ENCODE measurements at regions not wholly inside any gene's neighbourhood (a gene's known extent, or its start where the extent isn't known, plus 50 kb on each side); places are given as distances from the start of the nearest gene placed in this dataset.
A peak's percentile ranks its signal among the peaks of the same experiment; 100 is the strongest.

DNA sequence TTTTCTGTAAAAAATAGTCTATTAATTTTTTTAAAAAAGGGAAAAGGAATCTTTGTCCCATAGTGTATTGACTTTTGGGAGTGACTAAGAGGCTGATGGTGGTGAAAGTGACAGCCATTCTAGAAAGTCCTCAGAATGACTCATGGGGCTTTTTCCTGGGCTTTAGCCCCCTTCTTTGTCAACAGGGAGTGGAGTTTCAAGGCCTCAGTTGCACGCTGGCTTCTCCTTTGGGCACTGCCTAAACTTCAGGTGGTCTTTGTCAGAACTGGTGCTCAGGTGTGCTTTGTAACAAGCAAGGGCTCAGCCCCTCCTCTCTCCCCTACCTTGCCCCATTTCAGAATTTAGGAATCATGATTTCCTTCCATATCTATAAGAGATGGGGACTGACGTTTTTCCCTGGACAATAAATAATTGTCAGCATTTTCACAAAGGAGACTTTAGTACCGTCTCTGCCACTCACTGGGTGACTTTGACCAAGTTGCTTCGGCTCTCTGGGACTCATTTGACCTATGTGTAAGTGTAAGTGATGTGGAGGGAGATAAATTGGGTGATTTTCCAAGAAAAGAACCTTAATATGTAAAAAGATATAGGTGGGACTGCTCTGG is 61.2 kb upstream of the IGFBP2 start:
- no peak overlapping the region for H3K4me3 ChIP-seq
- no peak overlapping the region for H3K9ac ChIP-seq (ENCODE audit: insufficient read depth in 1 of 2, low read length in 2 of 2)
- DNase-seq (no peak), ATAC-seq (ENCODE audit: insufficient read depth, low FRiP score) (no peak)
- no peaks in the 10 kb centered on the region for H3K36me3 ChIP-seq (ENCODE audit: control insufficient read depth in 4 of 4, insufficient read depth in 4 of 4, low read length in 4 of 4)
- TF ChIP-seq, protein P1, sequence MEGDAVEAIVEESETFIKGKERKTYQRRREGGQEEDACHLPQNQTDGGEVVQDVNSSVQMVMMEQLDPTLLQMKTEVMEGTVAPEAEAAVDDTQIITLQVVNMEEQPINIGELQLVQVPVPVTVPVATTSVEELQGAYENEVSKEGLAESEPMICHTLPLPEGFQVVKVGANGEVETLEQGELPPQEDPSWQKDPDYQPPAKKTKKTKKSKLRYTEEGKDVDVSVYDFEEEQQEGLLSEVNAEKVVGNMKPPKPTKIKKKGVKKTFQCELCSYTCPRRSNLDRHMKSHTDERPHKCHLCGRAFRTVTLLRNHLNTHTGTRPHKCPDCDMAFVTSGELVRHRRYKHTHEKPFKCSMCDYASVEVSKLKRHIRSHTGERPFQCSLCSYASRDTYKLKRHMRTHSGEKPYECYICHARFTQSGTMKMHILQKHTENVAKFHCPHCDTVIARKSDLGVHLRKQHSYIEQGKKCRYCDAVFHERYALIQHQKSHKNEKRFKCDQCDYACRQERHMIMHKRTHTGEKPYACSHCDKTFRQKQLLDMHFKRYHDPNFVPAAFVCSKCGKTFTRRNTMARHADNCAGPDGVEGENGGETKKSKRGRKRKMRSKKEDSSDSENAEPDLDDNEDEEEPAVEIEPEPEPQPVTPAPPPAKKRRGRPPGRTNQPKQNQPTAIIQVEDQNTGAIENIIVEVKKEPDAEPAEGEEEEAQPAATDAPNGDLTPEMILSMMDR (IDR thresholded peaks at IDR 0.05; ENCODE audit: control extremely low read depth, extremely low read depth), result no peak
- no peaks in the 10 kb centered on the region for H3K27me3 ChIP-seq (ENCODE audit: control insufficient read depth in 3 of 3, insufficient read depth in 3 of 3, low read length in 2 of 3)
- 82 to 91% methylated on average over 4 of the region's 4 CpGs for WGBS, 2 donors
- H3K4me1 ChIP-seq (ENCODE audit: control insufficient read depth in 5 of 5, insufficient read depth in 5 of 5, low read length in 5 of 5), result peaks cover 0 to 15% (median 0%) of the 10 kb centered on the region in 5 donors
- peaks cover 0 to 5% (median 0%) of the 10 kb centered on the region in 4 donors for H3K9me3 ChIP-seq (ENCODE audit: control insufficient read depth in 4 of 4, insufficient read depth in 3 of 4, low read length in 3 of 4)
- H3K27ac ChIP-seq (ENCODE audit: low read depth in 1 of 2, low read length in 1 of 2), result peak overlapping the region in 1 of 2 donors; percentile 11

- Histone ChIP-seq H3K9me3 (ENCODE audit: control insufficient read depth in 4 of 4, insufficient read depth in 3 of 4, low read length in 3 of 4) (peaks cover 0 to 5% (median 0%) of the 10 kb centered on the region in 4 donors), H3K27me3 (ENCODE audit: control insufficient read depth in 3 of 3, insufficient read depth in 3 of 3, low read length in 2 of 3) (no peaks in the 10 kb centered on the region), H3K36me3 (ENCODE audit: control insufficient read depth in 4 of 4, insufficient read depth in 4 of 4, low read length in 4 of 4) (no peaks in the 10 kb centered on the region), H3K27ac (ENCODE audit: low read depth in 1 of 2, low read length in 1 of 2) (peak overlapping the region; percentile 15 to 89), H3K4me1 (ENCODE audit: control insufficient read depth in 5 of 5, insufficient read depth in 5 of 5, low read length in 5 of 5) (peaks cover 0 to 15% (median 0%) of the 10 kb centered on the region in 5 donors), H3K9ac (ENCODE audit: insufficient read depth in 1 of 2, low read length in 2 of 2) (no peak overlapping the region), H3K4me3 (no peak overlapping the region)
- TF ChIP-seq, protein P1 (IDR thresholded peaks at IDR 0.05; ENCODE audit: control extremely low read depth, extremely low read depth), result no peak
- peak; percentile 44 for ATAC-seq (ENCODE audit: insufficient read depth, low FRiP score)
- 72 to 80% methylated on average over 12 of the region's 12 CpGs for WGBS, 2 donors
- peak; percentile 35 to 71 (median 47) for DNase-seq
Measured at GRCh38 chr2:216572582-216573578, 60.3 kb upstream of the IGFBP2 start.

DNA sequence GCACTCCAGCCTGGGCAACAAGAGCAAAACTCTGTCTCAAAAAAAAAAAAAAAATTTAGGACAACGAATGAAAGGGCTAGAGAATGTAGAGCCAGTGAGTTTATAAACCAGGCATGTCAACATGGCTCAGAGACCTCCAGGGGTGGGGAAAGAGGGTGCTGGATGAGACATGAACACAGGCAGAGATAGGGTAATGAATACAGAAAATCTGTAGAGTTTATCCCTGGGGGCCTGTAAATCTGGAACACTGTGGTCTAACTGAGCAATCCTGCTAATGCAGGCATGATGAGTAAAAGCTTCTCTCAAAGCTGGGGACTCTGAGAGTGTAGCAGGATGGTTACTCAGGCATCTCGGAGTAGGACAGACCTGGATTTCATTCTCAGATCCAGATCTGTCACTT is 59.2 kb upstream of the IGFBP2 start:
- no peak for DNase-seq
- H3K4me3 ChIP-seq, result no peak overlapping the region
- H3K9ac ChIP-seq (ENCODE audit: insufficient read depth in 1 of 2, low read length in 2 of 2), result no peak overlapping the region
- WGBS, 2 donors, result 81 to 86% methylated on average over 2 of the region's 2 CpGs
- peaks cover 0 to 5% (median 0%) of the 10 kb centered on the region in 4 donors for H3K9me3 ChIP-seq (ENCODE audit: control insufficient read depth in 4 of 4, insufficient read depth in 3 of 4, low read length in 3 of 4)
- TF ChIP-seq, protein P1 (IDR thresholded peaks at IDR 0.05; ENCODE audit: control extremely low read depth, extremely low read depth), result no peak
- no peak for ATAC-seq (ENCODE audit: insufficient read depth, low FRiP score)
- no peaks in the 10 kb centered on the region for H3K27me3 ChIP-seq (ENCODE audit: control insufficient read depth in 3 of 3, insufficient read depth in 3 of 3, low read length in 2 of 3)
- H3K36me3 ChIP-seq (ENCODE audit: control insufficient read depth in 4 of 4, insufficient read depth in 4 of 4, low read length in 4 of 4), result no peaks in the 10 kb centered on the region
- peak overlapping the region in 1 of 2 donors; percentile 82 for H3K27ac ChIP-seq (ENCODE audit: low read depth in 1 of 2, low read length in 1 of 2)
- H3K4me1 ChIP-seq (ENCODE audit: control insufficient read depth in 5 of 5, insufficient read depth in 5 of 5, low read length in 5 of 5), result peaks cover 0 to 15% (median 0%) of the 10 kb centered on the region in 5 donors

Measured in lung (tissue), 11 donors.